ENCODE measurements at regions not wholly inside any gene's neighbourhood (a gene's known extent, or its start where the extent isn't known, plus 50 kb on each side); places are given as distances from the start of the nearest gene placed in this dataset.

DNA sequence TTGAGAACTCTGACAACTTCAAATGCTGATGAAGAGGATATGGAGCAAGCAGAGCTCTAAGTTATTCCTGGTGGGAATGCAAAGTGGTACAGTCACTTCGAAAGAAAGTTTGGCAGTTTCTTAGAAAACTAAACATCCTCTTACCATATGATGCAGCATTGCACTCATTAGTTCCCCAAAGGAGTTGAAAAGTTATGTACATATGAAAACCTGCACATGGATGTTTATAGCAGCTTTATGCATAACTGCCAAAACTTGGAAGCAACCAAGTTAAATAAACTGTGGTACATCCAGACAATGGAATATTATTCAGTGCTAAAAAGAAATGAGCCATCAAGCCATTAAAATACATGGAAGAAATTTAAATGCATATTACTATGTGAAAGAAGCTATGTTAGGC, 779.3 kb upstream of the COBL start:
- no peaks in the 10 kb centered on the region for H3K36me3 ChIP-seq (ENCODE audit: control insufficient read depth in 2 of 4, insufficient read depth in 4 of 4, low read length in 3 of 4)
- ChIA-PET CTCF (ENCODE audit: partially characterized antibody) (no interaction called here), POLR2A (ENCODE audit: partially characterized antibody) (no interaction called here)
- peaks cover 0 to 3% of the 10 kb centered on the region in 2 experiments; a peak in 1 of 4 replicates for H3K9me3 ChIP-seq (ENCODE audit: insufficient read depth in 2 of 2, low read depth in 1 of 2, low read length in 1 of 2)
- H4K5ac ChIP-seq (ENCODE audit: insufficient read length, low read depth, low read length) = no peak overlapping the region
- DNase-seq (ENCODE audit: low read depth in 1 of 2, low spot score in 2 of 2) (no peak), FAIRE-seq (no peak)
- H3K18ac ChIP-seq (ENCODE audit: extremely low read depth, low read length) = no peak overlapping the region
- H3K56ac ChIP-seq (replicated peaks; ENCODE audit: insufficient read length, low read depth, low read length) = no peak overlapping the region
- H3K23ac ChIP-seq (ENCODE audit: insufficient read length) = no peak overlapping the region
- no peak overlapping the region for H2AFZ ChIP-seq (ENCODE audit: low read length)
- no peak overlapping the region for H2BK15ac ChIP-seq (ENCODE audit: low read length)
- H4K20me1 ChIP-seq (replicated peaks in 1 of 2; ENCODE audit: control insufficient read depth in 1 of 2, insufficient read depth in 2 of 2, low read length in 2 of 2) = no peaks in the 10 kb centered on the region
- H3K4me2 ChIP-seq (ENCODE audit: insufficient read depth in 1 of 2, low read depth in 2 of 2, low read length in 2 of 2) = no peak overlapping the region
- no peak overlapping the region for H2AK5ac ChIP-seq (ENCODE audit: low read depth, low read length)
- H2BK20ac ChIP-seq (ENCODE audit: low read length) = no peak overlapping the region
- H2BK120ac ChIP-seq (replicated peaks; ENCODE audit: low read depth, low read length) = no peak overlapping the region
- peaks cover 0 to 4% (median 0%) of the 10 kb centered on the region in 4 experiments; a peak in 1 of 7 replicates for H3K4me1 ChIP-seq (replicated peaks in 1 of 4; ENCODE audit: control insufficient read depth in 3 of 4, insufficient read depth in 4 of 4, low read length in 3 of 4)
- no peaks in the 10 kb centered on the region for H3K79me2 ChIP-seq (ENCODE audit: control insufficient read depth in 1 of 2, insufficient read depth in 2 of 2, low read length in 2 of 2)
- H3K27me3 ChIP-seq (replicated peaks in 1 of 4; ENCODE audit: control insufficient read depth in 3 of 4, extremely low read depth in 1 of 4, insufficient read depth in 3 of 4, low read length in 3 of 4) = no peaks in the 10 kb centered on the region; a peak in 1 of 7 replicates
- WGBS, 2 experiments (ENCODE audit: extremely low coverage in 1 of 2, insufficient coverage in 1 of 2, insufficient read length in 1 of 2, insufficient replicate concordance in 2 of 2, low coverage in 1 of 2, low lambda C conversion rate in 2 of 2, missing lambda C conversion rate in 1 of 2) = 95% methylated on average over 1 of the region's 1 CpG; no CpG with 5 or more reads in 1 of the 2 experiments
- H2BK12ac ChIP-seq (ENCODE audit: low read depth, low read length) = no peak overlapping the region
- no peaks in the 10 kb centered on the region for H3K79me1 ChIP-seq (ENCODE audit: low read depth, low read length)
- H4K8ac ChIP-seq (ENCODE audit: extremely low read depth, insufficient read depth, low read length) = no peak overlapping the region
- H3K23me2 ChIP-seq (ENCODE audit: low read depth, low read length) = no peaks in the 10 kb centered on the region
- H3K4me3 ChIP-seq (ENCODE audit: extremely low read depth in 1 of 4, insufficient read depth in 2 of 4, low read depth in 3 of 4, low read length in 4 of 4) = no peak overlapping the region
- no peak overlapping the region for H4K91ac ChIP-seq (replicated peaks; ENCODE audit: insufficient read length, low read length)
- no peak overlapping the region for H2BK5ac ChIP-seq (ENCODE audit: low read depth, low read length)
- H3K27ac ChIP-seq (ENCODE audit: low read depth, low read length) = no peak overlapping the region
- H3K4ac ChIP-seq (replicated peaks; ENCODE audit: insufficient read length, low read depth, low read length) = no peak overlapping the region
- no peak overlapping the region for H3K9ac ChIP-seq (replicated peaks in 1 of 4; ENCODE audit: extremely low read depth in 1 of 4, low read depth in 3 of 4, low read length in 3 of 4)
- H3K14ac ChIP-seq (ENCODE audit: insufficient read length) = no peak overlapping the region
- TF ChIP-seq CTCF (IDR thresholded peaks at IDR 0.05; ENCODE audit: control extremely low read depth in 1 of 3, insufficient read depth in 1 of 3, low read depth in 1 of 3, low read length in 3 of 3) = no peak
- no peak for TF ChIP-seq SP1 (IDR thresholded peaks at IDR 0.05; ENCODE audit: low read depth, low read length)
- TF ChIP-seq RAD21 (IDR thresholded peaks at IDR 0.05 in 1 of 2, conservative IDR thresholded peaks at IDR 0.05 in 1 of 2; ENCODE audit: low read depth in 2 of 2, low read length in 2 of 2) = no peak
- no peak for TF ChIP-seq CEBPB (IDR thresholded peaks at IDR 0.05; ENCODE audit: low read depth, low read length)
- no peak for TF ChIP-seq YY1 (IDR thresholded peaks at IDR 0.05; ENCODE audit: low read depth, low read length)
- TF ChIP-seq SAP30 (IDR thresholded peaks at IDR 0.05; ENCODE audit: insufficient read depth, insufficient replicate concordance, low read length) = no peak
- TF ChIP-seq TCF12 (IDR thresholded peaks at IDR 0.05; ENCODE audit: low read depth, low read length) = no peak

Measured in H1 (cell line).